NCI-H2171 (cell line): ENCODE measurements at regions not wholly inside any gene's neighbourhood (a gene's known extent, or its start where the extent isn't known, plus 50 kb on each side); places are given as distances from the start of the nearest gene placed in this dataset.

Experiments used
- DNase-seq: peaks from one replicate; lab custom pipeline; 2025; lab: John Stamatoyannopoulos, UW

DNA sequence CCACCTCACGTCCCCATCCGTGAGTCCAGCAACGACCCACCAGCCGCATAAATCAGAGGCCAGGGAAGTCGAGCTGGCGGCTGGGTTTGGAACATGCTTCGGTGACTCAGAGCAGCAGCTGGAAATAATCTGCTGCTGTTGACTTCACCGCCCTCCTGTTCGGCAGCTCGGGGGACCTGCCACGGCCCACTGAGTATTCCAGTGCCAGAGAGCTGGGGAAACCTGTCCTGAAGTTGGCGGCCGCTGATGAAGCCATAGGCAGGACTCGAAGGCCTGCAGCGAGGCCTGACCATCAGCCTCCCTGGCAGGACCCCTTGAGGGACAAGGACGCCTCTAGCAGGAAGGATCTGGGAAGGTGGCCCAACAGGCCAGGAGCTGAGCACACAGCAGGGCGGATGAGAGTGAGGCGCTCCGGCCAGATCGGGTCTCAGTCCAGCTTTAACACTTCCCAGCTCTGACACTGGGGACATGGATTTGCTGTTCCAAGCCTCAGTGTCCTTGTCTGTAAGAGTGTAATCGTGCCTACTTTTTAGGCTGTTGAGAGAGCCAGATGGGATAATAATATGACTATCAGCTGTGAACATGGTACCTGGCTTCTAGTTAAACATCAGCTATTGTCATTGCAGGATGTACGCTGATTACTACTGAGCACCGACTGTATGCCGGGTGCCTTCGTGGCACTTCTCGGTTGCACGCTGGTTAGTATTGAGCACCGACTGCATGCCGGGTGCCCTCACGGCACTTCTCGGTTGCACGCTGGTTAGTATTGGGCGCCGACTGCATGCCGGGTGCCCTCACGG lies 50.4 kb upstream of the CIBAR2 start:
- DNase-seq: peak; percentile 60

DNA sequence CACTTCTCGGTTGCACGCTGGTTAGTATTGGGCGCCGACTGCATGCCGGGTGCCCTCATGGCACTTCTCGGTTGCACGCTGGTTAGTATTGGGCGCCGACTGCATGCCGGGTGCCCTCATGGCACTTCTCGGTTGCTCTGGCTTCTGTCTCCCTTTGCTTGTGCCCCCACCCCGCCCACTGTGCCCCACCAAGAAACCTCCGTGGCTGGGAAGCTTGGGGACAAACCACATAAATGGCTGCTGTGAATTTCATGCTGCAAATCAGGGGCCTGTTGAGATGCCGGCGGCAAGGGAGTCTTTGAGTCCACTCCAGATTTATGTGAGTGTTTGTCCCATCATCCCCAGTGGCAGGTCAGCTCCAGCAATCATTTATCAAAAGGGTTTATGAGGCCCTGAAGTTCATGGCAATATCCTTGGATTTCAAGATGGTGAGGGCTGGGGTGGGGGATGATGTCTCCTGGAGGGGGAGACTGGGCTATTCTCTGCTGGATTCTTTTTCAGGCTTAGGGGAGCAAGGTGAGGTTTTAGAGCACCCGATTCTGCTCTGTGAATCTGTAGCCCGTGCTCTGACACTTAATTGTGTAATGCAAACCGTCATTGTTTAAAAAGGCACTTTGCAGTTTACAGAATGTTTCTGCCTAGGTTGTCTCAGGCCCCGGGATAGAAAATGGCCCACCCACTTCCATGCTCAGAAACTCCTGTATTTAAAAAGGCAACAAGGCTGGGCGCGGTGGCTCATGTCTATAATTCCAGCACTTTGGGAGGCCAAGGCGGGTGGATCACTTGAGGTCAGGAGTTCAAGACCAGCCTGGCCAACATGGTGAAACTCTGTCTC lies 51.2 kb upstream of the CIBAR2 start:
- DNase-seq: no peak

DNA sequence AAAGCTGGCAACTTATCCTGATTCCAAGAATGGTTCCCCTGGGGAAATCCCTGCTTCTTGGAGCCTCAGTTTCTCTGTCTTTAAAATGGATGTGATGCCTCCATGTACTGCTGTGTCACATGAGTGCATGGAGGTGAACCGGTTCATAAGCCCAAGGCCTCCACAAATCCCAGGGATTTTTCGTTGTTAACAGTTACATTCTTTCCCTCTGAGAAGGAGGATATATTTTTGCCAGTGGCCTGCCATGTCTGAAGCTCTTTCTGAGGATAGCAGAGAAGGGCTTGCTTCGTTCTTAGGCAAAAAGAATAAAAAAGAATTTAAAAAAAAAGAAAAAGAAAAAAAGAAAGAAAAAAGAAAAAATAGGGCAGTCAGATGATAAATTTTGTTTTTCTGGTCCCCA lies 52.2 kb upstream of the CIBAR2 start:
- no peak for DNase-seq

DNA sequence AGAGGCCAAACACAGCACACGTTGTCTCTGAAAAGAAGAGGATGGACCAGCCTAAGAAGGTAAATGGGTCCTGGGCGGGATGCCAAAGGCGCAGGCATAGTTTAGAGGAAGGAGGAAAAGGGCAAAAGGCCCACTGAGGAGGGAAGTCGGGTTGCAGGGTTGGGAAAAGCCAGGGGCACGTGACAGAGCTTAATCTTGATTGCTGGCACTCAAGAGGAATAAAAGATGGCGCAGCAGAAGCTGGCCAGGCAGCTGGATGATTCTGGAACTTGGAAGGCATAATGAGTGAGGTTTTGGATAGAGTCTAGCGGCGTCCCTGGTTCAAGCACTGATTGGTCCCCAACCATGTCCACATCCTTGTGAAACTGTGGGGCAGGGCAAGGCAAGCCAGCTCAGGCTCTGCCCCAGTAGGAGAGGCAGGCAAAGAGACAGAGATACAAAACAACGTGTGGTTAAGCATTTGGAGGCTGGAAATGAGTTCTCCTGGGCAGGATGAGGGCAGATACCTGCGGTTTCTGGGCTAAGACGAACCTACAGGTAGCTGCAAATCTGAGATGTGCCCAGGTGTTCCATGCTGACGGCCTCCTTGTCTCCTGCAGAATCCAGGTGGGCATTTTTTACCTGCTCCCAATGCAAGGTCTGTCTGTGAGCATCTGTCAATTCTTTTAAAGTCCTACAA lies 52.7 kb upstream of the CIBAR2 start:
- no peak for DNase-seq

DNA sequence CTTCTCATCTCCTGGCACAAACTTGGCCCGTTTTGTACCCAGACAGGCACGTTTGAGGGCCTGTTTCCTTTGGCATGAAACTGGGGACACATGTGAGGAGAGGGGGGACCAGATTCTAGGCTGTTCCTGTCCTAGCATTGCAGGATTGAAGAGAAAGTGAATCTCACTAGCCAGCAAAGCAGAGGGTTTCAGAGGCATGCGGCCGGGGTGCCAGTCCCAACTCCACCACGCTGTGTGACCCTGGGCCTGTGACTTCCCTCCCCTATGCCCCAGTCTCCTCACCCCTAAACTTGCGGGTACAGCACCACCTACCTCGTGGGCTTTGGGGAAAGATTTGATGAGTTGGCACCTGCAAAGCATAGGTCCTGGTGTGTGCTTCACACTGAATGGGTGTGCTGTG lies 53.5 kb upstream of the CIBAR2 start:
- DNase-seq: no peak

DNA sequence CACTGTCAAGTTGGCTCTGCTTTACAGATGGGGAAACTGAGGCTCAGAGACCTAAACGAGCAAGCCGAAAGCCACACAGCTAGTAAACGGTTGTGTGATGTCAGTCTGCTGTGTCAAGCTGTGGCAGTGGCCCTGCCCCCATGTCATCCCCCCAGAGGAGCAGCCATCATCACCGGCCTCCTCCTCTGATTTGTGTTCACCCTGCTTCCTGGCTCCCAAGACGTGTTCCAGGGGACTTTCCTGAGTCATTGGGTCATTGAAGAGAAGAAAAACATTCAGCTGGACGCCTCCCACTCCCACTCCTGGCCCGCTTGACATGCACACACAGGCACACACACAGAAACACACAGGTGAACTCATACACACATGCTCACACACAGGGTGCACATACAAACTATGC lies 54.0 kb upstream of the CIBAR2 start:
- no peak for DNase-seq

DNA sequence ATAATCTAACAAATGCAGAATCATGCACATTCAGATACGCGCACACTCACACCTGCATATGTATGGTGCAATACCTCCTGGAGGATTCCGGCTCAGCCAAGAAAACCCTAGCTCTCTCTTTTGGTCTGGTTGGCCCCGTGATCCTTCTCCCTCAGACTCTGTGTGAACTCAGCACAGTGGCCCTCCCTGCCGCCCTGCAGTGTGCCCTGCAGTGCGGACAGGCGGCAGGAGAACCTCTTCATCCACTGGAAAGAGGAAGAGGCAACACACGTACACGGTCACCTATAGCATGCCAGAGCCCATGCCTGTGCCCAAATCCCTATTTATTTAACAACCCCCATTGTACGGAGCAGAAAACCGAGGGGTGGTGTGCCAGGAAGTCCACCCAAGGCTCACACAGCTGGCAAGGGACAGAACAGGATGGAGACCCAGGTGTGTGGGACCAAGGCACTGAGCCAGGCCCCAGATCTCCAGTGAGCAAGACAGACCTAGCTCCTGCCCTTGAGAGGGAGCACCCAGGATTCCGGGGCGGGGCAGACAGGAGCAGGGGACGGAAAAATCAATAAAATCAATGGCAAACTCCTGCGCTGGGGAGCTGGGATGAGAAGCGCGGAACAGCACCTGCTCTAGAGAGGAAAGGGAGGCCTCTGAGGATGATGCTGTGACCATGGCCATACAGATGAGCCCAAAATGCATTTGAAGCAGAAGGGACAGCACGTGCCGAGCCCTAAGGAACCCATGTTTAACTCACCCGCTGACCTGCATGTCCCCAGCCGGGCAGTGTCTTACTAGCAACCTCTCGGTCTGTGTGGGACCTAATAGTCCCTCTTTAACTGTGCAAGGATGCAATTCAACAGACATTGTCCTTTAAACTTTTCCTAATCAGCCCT lies 54.7 kb upstream of the CIBAR2 start:
- DNase-seq: no peak

DNA sequence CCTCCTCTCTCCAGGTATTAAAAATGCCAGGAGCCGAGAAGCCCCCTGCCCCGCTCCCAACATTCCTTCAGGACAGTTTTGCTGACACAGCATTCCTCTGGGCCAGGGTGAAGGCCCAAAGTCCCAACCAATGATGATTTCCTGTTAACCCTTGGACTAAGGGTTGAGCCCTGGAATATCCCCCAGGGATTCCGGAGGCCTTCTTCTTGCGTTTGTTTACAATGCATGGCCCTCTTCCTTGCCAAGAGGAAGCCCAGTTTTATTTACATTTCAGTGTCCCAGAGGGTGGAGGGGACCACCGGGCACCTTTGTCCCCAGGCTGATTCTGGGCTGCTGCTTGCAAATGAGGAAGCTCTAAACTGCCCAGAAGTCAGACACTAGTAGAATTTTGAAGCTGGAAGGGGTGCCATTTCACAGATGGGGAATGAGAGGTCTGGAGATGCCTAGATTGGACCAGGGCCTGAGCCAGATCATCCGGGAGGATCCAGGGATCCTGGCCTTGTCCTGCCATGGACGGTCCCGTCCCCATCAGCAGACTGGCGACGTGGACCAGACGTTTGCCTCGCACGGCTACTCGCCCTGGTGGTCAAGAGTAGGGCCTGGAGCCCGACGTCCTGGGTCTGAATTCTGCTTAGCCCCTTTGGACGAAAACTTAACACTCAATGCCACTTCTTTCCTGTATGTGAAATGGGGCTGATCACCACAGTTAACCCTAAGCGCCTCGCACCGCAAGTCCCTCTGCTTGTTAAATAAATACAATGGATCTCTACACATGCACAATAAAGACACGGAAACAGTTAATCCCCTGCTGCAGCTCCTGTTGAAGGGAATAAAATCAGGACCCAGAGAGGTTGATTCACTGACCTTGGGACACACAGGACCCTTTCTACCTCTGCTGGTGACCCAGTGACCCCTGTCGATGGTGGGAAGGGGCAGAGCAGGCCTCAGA lies 55.6 kb upstream of the CIBAR2 start:
- DNase-seq: no peak

DNA sequence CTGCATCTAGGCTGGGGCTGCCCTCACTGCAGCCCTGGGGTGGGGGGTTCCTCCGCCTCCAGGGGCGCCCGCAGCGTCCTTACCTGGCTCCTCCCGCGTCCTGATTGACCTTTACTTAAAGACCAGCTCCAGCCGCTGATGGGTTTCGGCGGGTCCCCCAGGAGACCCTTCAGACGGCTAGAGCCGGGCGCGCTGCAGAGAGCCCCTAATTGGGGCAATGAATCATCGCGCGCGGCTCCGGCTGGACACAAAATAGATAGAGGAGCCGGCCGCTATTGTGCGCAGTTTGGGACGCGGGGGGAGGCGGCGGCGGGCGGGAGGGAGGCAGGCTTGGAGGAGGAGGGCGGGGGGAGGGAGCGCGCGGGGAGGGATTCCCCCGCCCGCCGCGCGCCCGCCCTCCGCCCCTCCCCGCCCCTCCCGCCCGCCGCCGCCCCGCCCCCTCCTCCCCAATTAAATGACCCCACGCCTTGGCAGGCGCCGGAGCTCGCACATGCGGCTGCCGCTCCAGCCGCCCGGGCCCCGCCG lies 56.5 kb upstream of the CIBAR2 start:
- peak; percentile 33 for DNase-seq

DNA sequence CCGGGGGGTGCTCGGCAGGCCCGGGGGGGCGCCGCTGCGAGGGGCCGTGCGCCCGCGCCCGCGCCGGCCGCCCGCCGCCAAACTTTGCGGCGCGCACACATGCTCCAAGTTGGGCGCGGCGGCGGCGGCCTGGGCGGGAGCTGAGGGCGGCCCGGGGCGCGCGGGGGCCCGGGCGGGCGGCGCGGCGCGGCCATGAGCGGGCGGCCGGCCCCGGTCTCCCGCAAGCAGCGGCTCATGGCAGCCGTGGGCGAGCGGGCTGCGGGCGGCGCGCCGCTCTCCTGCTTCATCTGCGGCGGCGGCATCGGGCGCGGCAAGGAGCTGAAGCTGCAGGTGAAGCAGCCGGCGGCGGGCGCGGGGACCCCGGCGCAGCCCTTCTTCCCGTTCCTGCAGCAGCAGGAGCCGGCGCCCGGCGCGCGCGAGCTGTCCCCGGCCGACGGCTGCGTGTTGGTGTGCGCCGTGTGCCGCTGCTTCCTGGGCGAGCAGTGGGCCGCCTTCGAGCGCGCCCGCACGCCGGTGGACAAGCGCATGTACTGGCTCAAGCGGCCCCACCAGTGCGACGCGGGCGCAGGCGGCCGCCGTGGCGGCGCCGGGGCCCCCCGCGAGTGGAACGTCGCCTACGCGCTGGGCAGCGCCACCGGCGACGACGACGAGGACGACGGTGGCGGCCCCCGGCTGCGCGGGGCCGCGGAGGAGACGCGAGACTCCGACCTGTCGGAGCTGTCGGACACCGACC lies 57.2 kb upstream of the CIBAR2 start:
- DNase-seq: no peak

DNA sequence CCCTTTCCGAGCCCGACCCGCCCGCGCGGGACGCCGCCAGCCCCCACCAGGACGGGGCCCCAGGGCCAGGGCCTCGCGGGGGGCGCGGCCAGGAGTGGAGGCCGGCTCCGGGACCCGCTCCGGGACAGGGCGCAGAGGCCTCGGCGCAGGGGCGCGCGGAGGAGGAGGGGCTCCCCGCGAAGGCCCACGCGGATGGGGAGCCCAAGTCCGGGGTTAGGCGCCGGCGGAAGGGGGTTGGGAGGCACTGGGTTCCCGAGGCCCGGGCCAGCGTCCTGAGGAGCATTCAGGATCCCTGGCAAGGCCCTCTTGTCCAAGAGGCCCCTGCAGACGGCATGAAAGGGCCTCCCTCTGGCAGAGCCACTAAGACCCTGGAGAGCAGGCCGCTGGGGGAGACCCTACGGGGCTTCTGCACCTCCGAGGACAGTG lies 57.8 kb upstream of the CIBAR2 start:
- DNase-seq: no peak

DNA sequence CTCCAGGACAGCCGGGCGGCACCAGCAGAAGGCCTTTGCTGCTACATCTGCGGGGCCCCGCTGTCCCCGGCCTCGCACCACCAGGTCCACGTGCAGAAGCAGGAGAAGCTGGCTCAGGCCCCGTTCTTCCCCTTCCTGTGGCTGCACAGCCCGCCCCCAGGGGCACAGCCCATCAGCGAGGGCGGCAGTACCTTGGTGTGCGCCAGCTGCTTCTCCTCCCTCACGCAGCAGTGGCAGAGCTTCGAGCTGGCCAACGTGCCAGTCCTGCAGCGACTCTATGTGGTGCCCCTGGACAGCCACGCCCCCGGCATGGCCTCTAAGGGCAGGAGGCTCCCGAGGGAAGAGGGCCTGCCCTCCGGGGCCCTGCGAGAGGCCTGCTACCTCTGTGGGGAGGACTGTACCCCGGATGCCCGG lies 58.3 kb upstream of the CIBAR2 start:
- DNase-seq: no peak

DNA sequence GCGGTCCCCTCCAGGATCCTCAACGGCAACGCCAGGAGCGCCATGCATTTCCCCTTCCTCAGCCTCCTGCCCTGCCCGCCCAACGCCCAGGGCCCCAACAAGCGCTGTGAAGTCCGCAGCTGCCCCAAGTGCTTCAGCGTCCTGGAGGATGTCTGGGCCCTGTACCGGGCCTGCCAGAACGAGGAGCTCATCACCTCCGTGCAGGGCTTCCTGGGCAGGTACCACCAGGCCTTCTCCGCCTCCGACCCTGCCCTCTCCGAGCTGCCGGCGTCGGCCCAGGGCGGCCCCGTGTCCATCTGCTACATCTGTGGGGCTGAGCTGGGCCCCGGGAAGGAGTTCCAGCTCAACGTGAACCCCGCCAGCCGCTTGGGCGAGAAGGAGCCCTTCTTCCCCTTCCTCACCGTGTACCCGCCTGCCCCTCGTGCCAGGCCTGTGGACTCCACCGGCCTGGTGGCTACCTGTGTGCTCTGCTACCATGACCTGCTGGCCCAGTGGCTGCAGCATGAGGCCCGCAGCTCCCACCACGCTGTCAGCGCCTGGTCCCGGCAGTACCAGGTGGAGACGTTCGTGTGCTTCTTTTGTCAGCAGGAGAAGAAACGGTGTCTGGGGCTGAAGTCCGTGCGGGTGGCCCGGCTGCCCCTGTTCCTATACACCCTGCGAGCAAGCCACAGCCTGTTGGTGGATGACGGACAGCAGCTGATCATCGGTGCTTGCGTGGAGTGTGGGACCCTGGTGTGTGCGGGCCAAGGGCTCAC lies 58.9 kb upstream of the CIBAR2 start:
- DNase-seq: no peak

DNA sequence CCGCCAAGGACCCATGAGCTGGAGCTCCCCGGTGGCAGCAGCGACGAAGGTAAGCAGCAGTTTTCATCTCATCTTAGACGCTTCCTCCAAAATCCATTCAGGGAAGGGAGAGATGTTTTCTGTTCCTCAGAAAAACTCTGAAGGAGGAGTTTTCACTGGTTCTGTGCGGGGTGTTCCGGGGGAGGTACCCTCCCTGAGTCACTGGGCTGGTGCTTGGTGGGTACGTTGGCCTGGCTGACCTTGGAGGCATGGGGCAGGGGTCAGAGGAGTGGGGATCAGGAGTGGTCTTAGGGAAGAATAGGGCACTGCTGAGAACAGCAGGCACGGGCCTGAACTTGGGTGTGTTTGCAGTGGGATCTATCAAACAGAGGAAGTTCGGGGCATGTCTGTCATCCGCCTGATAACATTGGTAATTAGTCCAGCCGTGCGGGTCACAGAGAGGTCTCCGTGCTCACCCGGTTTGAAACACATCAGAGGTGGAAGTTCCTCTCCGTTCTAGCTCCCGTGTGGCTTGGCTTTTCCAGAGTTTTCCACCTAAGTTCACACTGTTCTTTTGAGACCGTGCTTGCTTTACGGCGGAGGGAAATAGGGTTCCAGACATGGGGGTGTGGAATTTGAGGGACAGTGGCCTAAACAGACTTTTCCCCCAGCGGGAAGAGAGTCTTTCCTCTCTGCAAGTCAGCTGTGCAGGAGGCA lies 59.6 kb upstream of the CIBAR2 start:
- no peak for DNase-seq

DNA sequence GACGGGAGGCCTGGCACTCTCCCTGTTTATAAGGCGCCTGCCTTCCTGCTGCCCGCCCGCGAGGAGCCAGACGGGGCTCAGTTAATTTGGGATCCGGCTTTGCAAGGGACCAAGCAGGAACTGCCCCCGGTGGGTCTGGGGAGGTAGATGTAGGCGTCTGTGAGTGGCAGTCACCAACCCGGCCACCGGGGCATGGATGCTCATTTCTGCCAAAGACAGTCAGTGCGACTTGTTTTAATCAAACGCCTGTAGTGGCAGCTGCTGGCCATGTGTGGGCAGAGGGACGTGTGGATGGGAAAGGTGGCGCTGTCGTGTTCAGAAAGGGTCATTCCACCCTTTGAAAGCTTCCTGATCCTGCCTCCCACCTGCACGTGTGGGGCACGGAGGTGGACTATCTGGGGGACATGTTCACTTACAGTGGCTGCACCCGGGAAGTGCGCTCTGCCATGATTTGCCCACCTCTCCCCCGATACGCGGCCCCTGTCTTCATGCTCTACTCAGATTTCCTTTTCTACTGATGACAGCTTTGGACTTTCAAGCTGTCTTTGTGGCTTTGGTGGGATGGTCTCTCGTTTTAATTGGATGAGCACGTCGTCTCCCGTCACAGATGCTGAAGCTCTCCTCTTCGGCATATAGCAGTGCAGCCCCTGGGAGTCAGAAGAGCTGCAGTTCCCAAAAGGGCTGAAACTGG lies 60.3 kb upstream of the CIBAR2 start:
- DNase-seq: peak; percentile 29

DNA sequence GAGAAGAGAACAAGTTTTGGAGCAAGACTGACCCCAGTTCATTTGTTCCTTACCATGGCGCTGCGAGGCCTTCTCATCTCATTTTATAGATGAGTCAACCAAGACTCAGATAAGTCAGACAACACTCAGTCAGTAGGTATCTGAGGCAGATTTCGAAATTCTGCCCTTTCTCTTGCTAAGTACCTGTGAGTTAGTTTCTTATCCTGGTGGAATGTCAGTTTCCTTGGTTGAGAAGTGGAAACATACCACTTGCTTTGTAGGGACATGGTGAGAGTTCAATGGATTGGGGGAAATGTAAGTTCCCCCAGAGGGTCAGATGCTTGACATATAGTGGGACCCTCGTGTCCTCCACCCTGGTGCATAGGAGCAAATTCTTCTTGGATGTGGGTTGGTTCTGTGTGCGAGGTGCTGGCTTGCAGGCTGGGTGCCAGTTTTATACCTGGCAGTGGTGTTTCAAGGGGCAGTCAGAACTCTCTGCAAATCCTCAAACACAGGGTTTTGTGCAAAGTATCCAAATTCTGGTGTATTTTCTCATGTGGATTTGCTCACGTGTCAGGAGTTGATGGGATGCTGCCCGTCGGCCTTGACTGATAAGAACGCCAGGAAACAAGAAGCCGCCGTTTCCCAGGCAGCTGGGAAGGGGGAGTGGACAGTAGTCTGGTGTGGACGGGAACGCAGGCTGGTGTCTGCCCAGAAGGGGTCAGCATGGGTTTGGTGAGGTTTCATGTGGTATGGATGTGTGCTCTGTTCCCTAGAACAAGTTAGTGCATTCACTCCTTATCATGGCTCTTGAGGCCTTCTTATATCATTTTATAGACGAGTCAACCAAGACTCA lies 61.1 kb upstream of the CIBAR2 start:
- no peak for DNase-seq
